A549 (cell line): ENCODE measurements at regions not wholly inside any gene's neighbourhood (a gene's known extent, or its start where the extent isn't known, plus 50 kb on each side); places are given as distances from the start of the nearest gene placed in this dataset.
"Not testable (repeated sequence)": the region's sequence is repeated elsewhere in the genome, so short reads cannot be mapped to it uniquely, and the experiment has no call there.

Experiments
- ATAC-seq, 2 experiments: fragments of 200-7000 bp in 1 of 2; fragments of >200 bp in 1 of 2; cut with Nextera tagmentation in 1 of 2; cut with Tn5 transposase in 1 of 2; 3 replicates each; pipeline versions ENCODE4 v1.8.0 to v1.9.1; 2018 to 2020; ENCODE audit warnings: mild to moderate bottlenecking in 1 of 2, moderate library complexity in 1 of 2
- CTCF ChIA-PET: fragments of 300-600 bp; sonication (Branson Sonifier 250); formaldehyde crosslinking; extraction: SDS; loops from one replicate; lab custom pipeline; 2021; ENCODE audit warnings: antibody characterized with exemption, inconsistent platforms; lab: Yijun Ruan, JAX
- POLR2A ChIA-PET: fragments of 350-600 bp; formaldehyde crosslinking; extraction: SDS; loops from one replicate; lab custom pipeline; 2021; ENCODE audit warnings: antibody characterized with exemption, inconsistent platforms; lab: Yijun Ruan, JAX
- DNase-seq, 2 experiments: peaks; one replicate each; pipeline versions ENCODE4 v3.0.0 to v3.0.0-alpha.2; 2011 to 2016; ENCODE audit warnings: low read depth in 1 of 2, low spot score in 1 of 2
- FAIRE-seq: peaks from 2 replicates; lab custom pipeline; 2011; peaks lifted over from hg19 to GRCh38; lab: Jason Lieb, UNC
- H3K27ac ChIP-seq, 2 experiments: fragments of >200 bp; sonication (Bioruptor Twin); formaldehyde crosslinking; 3 replicates each; pipeline ENCODE4 v1.5.1; 2016 to 2017
- H3K4me1 ChIP-seq: fragments of >200 bp; sonication (Bioruptor Twin); formaldehyde crosslinking; 3 replicates; pipeline ENCODE4 v1.6.1; 2016
- H3K4me2 ChIP-seq: fragments of >200 bp; sonication (Bioruptor Twin); formaldehyde crosslinking; 3 replicates; pipeline ENCODE4 v1.6.1; 2016
- H3K4me3 ChIP-seq: fragments of >200 bp; sonication (Bioruptor Twin); formaldehyde crosslinking; 3 replicates; pipeline ENCODE4 v1.5.1; 2016
- H3K9me3 ChIP-seq: fragments of >200 bp; sonication (Bioruptor Twin); formaldehyde crosslinking; 3 replicates; pipeline ENCODE4 v1.6.1; 2016
- ATOH8 ChIP-seq: fragments of 250-450 bp; sonication (Bioruptor Pico); IDR thresholded peaks from 2 replicates; pipeline ENCODE4 v1.5.0; 2020; ENCODE audit warnings: low read depth, mild to moderate bottlenecking, moderate library complexity
- BHLHE40 ChIP-seq: IDR thresholded peaks from 2 replicates; pipeline ENCODE4 v1.6.1; 2012; ENCODE audit warnings: low read depth, low read length, inconsistent platforms
- CBX8 ChIP-seq: fragments of 200-600 bp; sonication (generic); IDR thresholded peaks from 2 replicates; pipeline ENCODE4 v1.6.1; 2016
- CTCF ChIP-seq: fragments of >200 bp; sonication (Bioruptor Twin); formaldehyde crosslinking; IDR thresholded peaks from 3 replicates; pipeline ENCODE4 v1.5.1; 2016
- ELK1 ChIP-seq: fragments of 150-350 bp; IDR thresholded peaks from 2 replicates; pipeline ENCODE4 v1.6.1; 2014; ENCODE audit warnings: low read depth, mild to moderate bottlenecking, low read length
- FOSB ChIP-seq: fragments of 250-450 bp; sonication (Bioruptor Pico); IDR thresholded peaks from 2 replicates; pipeline ENCODE4 v1.5.0; 2020; ENCODE audit warnings: mild to moderate bottlenecking, moderate library complexity
- HES2 ChIP-seq: fragments of >200 bp; sonication (Bioruptor Twin); formaldehyde crosslinking; IDR thresholded peaks from 2 replicates; pipeline ENCODE4 v1.6.1; 2016
- HEYL ChIP-seq: fragments of 250-450 bp; sonication (Bioruptor Pico); IDR thresholded peaks from 2 replicates; pipeline ENCODE4 v1.8.0; 2021; ENCODE audit warnings: mild to moderate bottlenecking, moderate library complexity
- JUN ChIP-seq, 2 experiments: fragments of >200 bp; sonication (Bioruptor Twin); formaldehyde crosslinking; IDR thresholded peaks; 2 replicates in 1 of 2; 3 replicates in 1 of 2; pipeline ENCODE4 v1.6.1; 2016 to 2017
- MAFK ChIP-seq: fragments of 450-650 bp; IDR thresholded peaks from 2 replicates; pipeline ENCODE4 v1.6.1; 2014; ENCODE audit not compliant: partially characterized antibody
- MAZ ChIP-seq: fragments of 150-350 bp; IDR thresholded peaks from 2 replicates; pipeline ENCODE4 v1.6.1; 2014; ENCODE audit warnings: antibody characterized with exemption, low read depth, low read length, borderline replicate concordance
- NPAS2 ChIP-seq: fragments of 250-450 bp; sonication (Bioruptor Pico); IDR thresholded peaks from 2 replicates; pipeline ENCODE4 v1.8.0; 2022; ENCODE audit warnings: mild to moderate bottlenecking, moderate library complexity, borderline replicate concordance
- NR3C1 ChIP-seq: fragments of >200 bp; sonication (Bioruptor Twin); formaldehyde crosslinking; IDR thresholded peaks from 3 replicates; pipeline ENCODE4 v1.6.1; 2017
- POLR2A ChIP-seq: IDR thresholded peaks from 2 replicates; pipeline ENCODE4 v1.6.1; 2012; ENCODE audit warnings: mild to moderate bottlenecking, low read length
- SREBF2 ChIP-seq: fragments of 450-650 bp; IDR thresholded peaks from 2 replicates; pipeline ENCODE4 v1.6.1; 2014; ENCODE audit warnings: mild to moderate bottlenecking, moderate library complexity
- TFCP2L1 ChIP-seq: fragments of 250-450 bp; sonication (Bioruptor Pico); IDR thresholded peaks from 2 replicates; pipeline ENCODE4 v1.5.0; 2021; ENCODE audit warnings: mild to moderate bottlenecking
- USF2 ChIP-seq: fragments of 450-650 bp; IDR thresholded peaks from 2 replicates; pipeline ENCODE4 v1.6.1; 2014; ENCODE audit warnings: antibody characterized with exemption
- ZFP36 ChIP-seq: fragments of 450-650 bp; IDR thresholded peaks from 2 replicates; pipeline ENCODE4 v1.6.1; 2014; ENCODE audit warnings: borderline replicate concordance; ENCODE audit not compliant: partially characterized antibody
- ZNF302 ChIP-seq: fragments of 250-450 bp; sonication (Bioruptor Pico); IDR thresholded peaks from 2 replicates; pipeline ENCODE4 v1.9.0; 2021; ENCODE audit warnings: inconsistent platforms, mild to moderate bottlenecking, moderate library complexity
- WGBS: methylation state at CpG from one replicate; pipeline ENCODE4 v1.1.6; 2017; ENCODE audit errors: missing lambda C conversion rate; 5-methylcytosine and 5-hydroxymethylcytosine counted together

- no peak for TF ChIP-seq CTCF
- no peak for TF ChIP-seq NPAS2 (CRISPR knock-in tag)
- TF ChIP-seq ZNF302 (CRISPR knock-in tag), result no peak
- TF ChIP-seq HES2, result no peak
- TF ChIP-seq POLR2A, result no peak
- no peak for TF ChIP-seq TFCP2L1 (CRISPR knock-in tag)
- TF ChIP-seq ATOH8 (CRISPR knock-in tag), result no peak
- no peak for TF ChIP-seq ELK1
- TF ChIP-seq BHLHE40, result no peak
- TF ChIP-seq HEYL, result no peak
- no peak for TF ChIP-seq USF2
- no peak for TF ChIP-seq MAFK
Observed at GRCh38 chr5:90263102-90263820, 146.3 kb downstream of the CETN3 start (continued).

GRCh38 chr5:90251447-90251846, 158.1 kb downstream of the CETN3 start:
- no peak for ATAC-seq
- Histone ChIP-seq H3K27ac (no peak overlapping the region), H3K4me3 (no peak overlapping the region), H3K4me2 (no peak overlapping the region), H3K9me3 (no peaks in the 10 kb centered on the region), H3K4me1 (no peaks in the 10 kb centered on the region)
- FAIRE-seq, result no peak
- TF ChIP-seq HEYL, result no peak
- no peak for TF ChIP-seq FOSB
- no peak for TF ChIP-seq JUN (IDR thresholded peaks at IDR 0.05)
- no peak for TF ChIP-seq USF2
- no peak for TF ChIP-seq MAZ
- no peak for TF ChIP-seq ZFP36
- TF ChIP-seq CBX8, result no peak
- TF ChIP-seq ZNF302 (CRISPR knock-in tag), result no peak
- no peak for DNase-seq
- 14% methylated on average over 1 of the region's 1 CpG for WGBS
- ChIA-PET POLR2A (no interaction called here), CTCF (interaction anchor here (1.3 kb wide), 1 partner anchor 14 kb away, joined by 3 read pairs; no protein-coding TSS in a partner anchor)

GRCh38 chr5:90248640-90249039, 160.9 kb downstream of the CETN3 start:
- POLR2A ChIA-PET, result no interaction called here
- no peak for DNase-seq
- H3K9me3 ChIP-seq, result no peaks in the 10 kb centered on the region
- H3K4me2 ChIP-seq, result no peak overlapping the region
- TF ChIP-seq SREBF2, result no peak
- TF ChIP-seq MAFK, result peak; percentile 32
- no peak for TF ChIP-seq NR3C1
- TF ChIP-seq, all 56 proteins: peak for 1
- Histone ChIP-seq H3K27ac (no peak overlapping the region), H3K4me3 (no peak overlapping the region), H3K4me1 (no peaks in the 10 kb centered on the region)
- FAIRE-seq, result no peak
- ATAC-seq, result no peak
- WGBS, result 0% methylated on average over 1 of the region's 1 CpG
- CTCF ChIA-PET, result no interaction called here

- H3K4me1 ChIP-seq, H3K9me3 ChIP-seq, H3K27ac ChIP-seq, POLR2A ChIA-PET, H3K4me3 ChIP-seq, DNase-seq, ATAC-seq, H3K4me2 ChIP-seq, CTCF ChIA-PET, FAIRE-seq: not testable (repeated sequence)
- WGBS, result 19% methylated on average over 3 of the region's 3 CpGs
Observed at GRCh38 chr5:90243848-90244247, 165.7 kb downstream of the CETN3 start.
